H1 (cell line): ENCODE measurements at regions not wholly inside any gene's neighbourhood (a gene's known extent, or its start where the extent isn't known, plus 50 kb on each side); places are given as distances from the start of the nearest gene placed in this dataset.

Source experiments
- SUZ12 ChIP-seq: fragments of 200-600 bp; sonication (generic); IDR thresholded peaks from 2 replicates; pipeline ENCODE4 v1.6.1; 2012; ENCODE audit warnings: mild to moderate bottlenecking, inconsistent platforms, low read length, moderate library complexity, mixed read lengths
- TF ChIP-seq, protein P1 (sequence below): IDR thresholded peaks from 2 replicates; pipeline ENCODE4 v1.6.1; 2012; ENCODE audit warnings: inconsistent platforms

DNA sequence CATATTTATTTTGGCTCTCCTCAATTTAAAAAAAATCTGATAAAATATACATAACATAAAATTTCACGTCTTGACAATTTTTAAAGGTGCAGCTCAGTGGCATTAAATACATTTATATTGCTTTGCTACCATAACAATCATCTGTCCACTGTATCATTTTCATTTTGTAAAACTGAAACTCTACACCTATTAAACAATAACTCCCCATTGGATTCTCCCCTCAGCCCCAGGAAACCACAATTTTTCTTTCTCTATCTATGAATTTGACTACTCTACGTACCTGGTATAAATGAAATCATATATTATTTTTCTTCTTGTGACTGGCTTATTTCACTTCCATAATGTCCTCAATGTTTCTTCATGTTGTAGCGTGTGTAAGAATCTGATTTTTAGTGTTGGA is 563.5 kb downstream of the PRR16 start (continued):
- TF ChIP-seq, protein P1, sequence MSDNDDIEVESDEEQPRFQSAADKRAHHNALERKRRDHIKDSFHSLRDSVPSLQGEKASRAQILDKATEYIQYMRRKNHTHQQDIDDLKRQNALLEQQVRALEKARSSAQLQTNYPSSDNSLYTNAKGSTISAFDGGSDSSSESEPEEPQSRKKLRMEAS: no peak
- no peak for TF ChIP-seq SUZ12
